GM18508 (cell line): ENCODE measurements at regions not wholly inside any gene's neighbourhood (a gene's known extent, or its start where the extent isn't known, plus 50 kb on each side); places are given as distances from the start of the nearest gene placed in this dataset.

Experiments
- ATAC-seq: cut with Tn5 transposase; IDR thresholded peaks from one replicate; pipeline ENCODE4 v1.9.1; 2021; ENCODE audit warnings: moderate number of reproducible peaks; ENCODE audit not compliant: insufficient read depth, unreplicated experiment

GRCh38 chr2:196468394-196468793, 171.1 kb upstream of the CCDC150 start:
- ATAC-seq: no peak

- ATAC-seq: no peak
These were observed 165.9 kb upstream of the CCDC150 start for GRCh38 chr2:196473617-196474016.

- ATAC-seq: no peak
These were observed 163.9 kb upstream of the CCDC150 start for GRCh38 chr2:196475611-196476010.

GRCh38 chr2:196478588-196478987, 160.9 kb upstream of the CCDC150 start:
- no peak for ATAC-seq

- no peak for ATAC-seq
These were observed 160.2 kb upstream of the CCDC150 start for GRCh38 chr2:196479350-196479749.

- ATAC-seq: no peak
These were observed 158.7 kb upstream of the CCDC150 start for GRCh38 chr2:196480653-196481323.

- no peak for ATAC-seq
These were observed 158.2 kb upstream of the CCDC150 start for GRCh38 chr2:196481324-196481697.

- ATAC-seq: no peak
These were observed 157.1 kb upstream of the CCDC150 start for GRCh38 chr2:196482119-196483065.

- ATAC-seq: no peak
These were observed 153.4 kb upstream of the CCDC150 start for GRCh38 chr2:196486146-196486545.

GRCh38 chr2:196487417-196487816, 152.1 kb upstream of the CCDC150 start:
- ATAC-seq: no peak

- no peak for ATAC-seq
These were observed 150.1 kb upstream of the CCDC150 start for GRCh38 chr2:196489371-196489770.

- ATAC-seq: no peak
These were observed 146.6 kb upstream of the CCDC150 start for GRCh38 chr2:196492946-196493345.

- ATAC-seq: no peak
These were observed 140.6 kb upstream of the CCDC150 start for GRCh38 chr2:196498962-196499361.

GRCh38 chr2:196499686-196500085, 139.8 kb upstream of the CCDC150 start:
- ATAC-seq: no peak

GRCh38 chr2:196500686-196501431, 138.7 kb upstream of the CCDC150 start:
- ATAC-seq: no peak

GRCh38 chr2:196501836-196502235, 137.7 kb upstream of the CCDC150 start:
- no peak for ATAC-seq

GRCh38 chr2:196502386-196502785, 137.1 kb upstream of the CCDC150 start:
- ATAC-seq: no peak

GRCh38 chr2:196503398-196503797, 136.1 kb upstream of the CCDC150 start:
- no peak for ATAC-seq

- ATAC-seq: no peak
These were observed 134.7 kb upstream of the CCDC150 start for GRCh38 chr2:196504788-196505187.

GRCh38 chr2:196510246-196510645, 129.3 kb upstream of the CCDC150 start:
- no peak for ATAC-seq
